ENCODE measurements at regions not wholly inside any gene's neighbourhood (a gene's known extent, or its start where the extent isn't known, plus 50 kb on each side); places are given as distances from the start of the nearest gene placed in this dataset.

GRCh38 chr13:85441975-85442374 is 357.2 kb downstream of the SLITRK6 start:
- no peak overlapping the region for H3K18ac ChIP-seq (ENCODE audit: low read depth, low read length)
- H3K14ac ChIP-seq (replicated peaks; ENCODE audit: low read depth, low read length) = no peak overlapping the region
- H3K23ac ChIP-seq (ENCODE audit: low read depth, low read length) = no peak overlapping the region
- no peaks in the 10 kb centered on the region for H3K27me3 ChIP-seq (ENCODE audit: control insufficient read depth, insufficient read depth, low read length)
- WGBS, 2 experiments (ENCODE audit: extremely low coverage in 2 of 2, insufficient read length in 1 of 2) = no CpG with 5 or more reads among the region's 1 CpG
- H4K20me1 ChIP-seq (ENCODE audit: insufficient read depth, low read length) = no peaks in the 10 kb centered on the region
- ChIA-PET CTCF (no interaction called here), POLR2A (ENCODE audit: unreplicated experiment) (no interaction called here)
- in situ Hi-C loops (cut with MboI; ENCODE audit: low sequenced_read_pairs) (no loop called here), intact Hi-C loops (cut with micrococcal nuclease) (no loop called here), dilution Hi-C loops (cut with HindIII; ENCODE audit: low sequenced_read_pairs, unreplicated experiment) (no loop called here)
- no peaks in the 10 kb centered on the region for H3K9me1 ChIP-seq (ENCODE audit: insufficient read depth, low read length)
- TF ChIP-seq BHLHE40 (IDR thresholded peaks at IDR 0.05; ENCODE audit: low read depth, low read length) = no peak
- 0 out of 2 replicates have a peak, but pooled peaks have one; percentile 29 for TF ChIP-seq MAFK (IDR thresholded peaks at IDR 0.05; ENCODE audit: low read depth, low read length)
- TF ChIP-seq RFX5 (IDR thresholded peaks at IDR 0.05; ENCODE audit: low read depth, low read length) = no peak
- H2AK5ac ChIP-seq (ENCODE audit: low read depth, low read length) = no peak overlapping the region
- H2AK9ac ChIP-seq (replicated peaks; ENCODE audit: low read depth, low read length, poor library complexity) = no peak overlapping the region
- H2BK120ac ChIP-seq (ENCODE audit: low read depth, low read length) = no peak overlapping the region
- no peak overlapping the region for H4K5ac ChIP-seq (ENCODE audit: low read depth, low read length)
- H3K9me3 ChIP-seq (ENCODE audit: control insufficient read depth, insufficient read depth, low read length) = no peaks in the 10 kb centered on the region
- no peaks in the 10 kb centered on the region for H3K79me1 ChIP-seq (ENCODE audit: low read depth in 1 of 2, low read length in 2 of 2)
- H3K56ac ChIP-seq (ENCODE audit: extremely low read depth, insufficient read depth, low read length) = no peak overlapping the region
- BruUV-seq (replicated peaks) = no TSS peak
- H3K4ac ChIP-seq (ENCODE audit: low read depth, low read length) = no peak overlapping the region
- no peak overlapping the region for H2BK5ac ChIP-seq (ENCODE audit: low read depth, low read length, poor library complexity, severe bottlenecking)
- H2BK20ac ChIP-seq (ENCODE audit: low read depth, low read length) = no peak overlapping the region
- no peaks in the 10 kb centered on the region for H3K4me1 ChIP-seq (ENCODE audit: control insufficient read depth, insufficient read depth, low read length)
- H3K27ac ChIP-seq (ENCODE audit: insufficient read depth, low read length) = no peak overlapping the region
- H3K36me3 ChIP-seq (ENCODE audit: control insufficient read depth, insufficient read depth, low read length) = no peaks in the 10 kb centered on the region
- no peak overlapping the region for H3K4me3 ChIP-seq (ENCODE audit: insufficient read depth, low read depth, low read length)
- no peak overlapping the region for H4K91ac ChIP-seq (ENCODE audit: insufficient read depth, low read depth, low read length)
- no peak overlapping the region for H3K9ac ChIP-seq (ENCODE audit: low read depth, low read length)
- H2BK15ac ChIP-seq (ENCODE audit: low read depth, low read length) = no peak overlapping the region
- DNase-seq (no peak), ATAC-seq (ENCODE audit: low read depth) (no peak)
- no peak overlapping the region for H3K4me2 ChIP-seq (ENCODE audit: low read depth, low read length)
- H2AFZ ChIP-seq (replicated peaks; ENCODE audit: low read length, poor library complexity) = no peak overlapping the region
- H4K8ac ChIP-seq (ENCODE audit: low read depth in 2 of 2, low read length in 2 of 2) = no peak overlapping the region

Measured in IMR-90 (cell line).